Head of caudate nucleus (tissue), 42 donors: ENCODE measurements at regions not wholly inside any gene's neighbourhood (a gene's known extent, or its start where the extent isn't known, plus 50 kb on each side); places are given as distances from the start of the nearest gene placed in this dataset.

Experiments used
- DNase-seq, 42 donors: peaks; one replicate each; pipeline versions ENCODE4 v3.0.0 to v3.0.0-alpha.2; 2020 to 2021; ENCODE audit warnings: mixed read lengths in 7 of 42
- intact Hi-C: fragments of 100-400 bp; cut with DNase I; formaldehyde crosslinking; loops from one replicate; pipeline ENCODE4 v1.15.0; 2022

GRCh38 chr9:80156756-80157472 lies 585.1 kb downstream of the TLE4 start:
- intact Hi-C loops = no loop called here
- DNase-seq = no peak

- DNase-seq = no peak
- intact Hi-C loops = no loop called here
Observed at GRCh38 chr9:80156262-80156661, 584.5 kb downstream of the TLE4 start.

GRCh38 chr9:80147866-80148265 lies 576.1 kb downstream of the TLE4 start:
- DNase-seq = peak in 2 of 42 donors; percentile 10 to 25
- intact Hi-C loops = no loop called here

- DNase-seq = no peak
- intact Hi-C loops = no loop called here
Observed at GRCh38 chr9:80146466-80146865, 574.7 kb downstream of the TLE4 start.

- intact Hi-C loops = no loop called here
- DNase-seq = no peak
Observed at GRCh38 chr9:80144856-80145255, 573.1 kb downstream of the TLE4 start.

GRCh38 chr9:80144406-80144805 lies 572.6 kb downstream of the TLE4 start:
- no peak for DNase-seq
- intact Hi-C loops = no loop called here

- intact Hi-C loops = no loop called here
Observed at GRCh38 chr9:80143899-80144298, 572.1 kb downstream of the TLE4 start.

GRCh38 chr9:80134487-80134886 lies 562.7 kb downstream of the TLE4 start:
- no peak for DNase-seq
- intact Hi-C loops = no loop called here

More at GRCh38 chr9:80143899-80144298, 572.1 kb downstream of the TLE4 start:
- no peak for DNase-seq

GRCh38 chr9:80131627-80132026 lies 559.9 kb downstream of the TLE4 start:
- intact Hi-C loops = no loop called here
- no peak for DNase-seq

GRCh38 chr9:80127920-80128319 lies 556.2 kb downstream of the TLE4 start:
- intact Hi-C loops = no loop called here
- DNase-seq = no peak

GRCh38 chr9:80125731-80126264 lies 554.0 kb downstream of the TLE4 start:
- intact Hi-C loops = no loop called here
- DNase-seq = no peak

- intact Hi-C loops = no loop called here
- no peak for DNase-seq
Observed at GRCh38 chr9:80117031-80117430, 545.3 kb downstream of the TLE4 start.

GRCh38 chr9:80114241-80114640 lies 542.5 kb downstream of the TLE4 start:
- no peak for DNase-seq
- intact Hi-C loops = no loop called here

GRCh38 chr9:80107931-80108660 lies 536.3 kb downstream of the TLE4 start:
- intact Hi-C loops = no loop called here
- no peak for DNase-seq

GRCh38 chr9:80097476-80097875 lies 525.7 kb downstream of the TLE4 start:
- DNase-seq = peak in 17 of 42 donors; percentile 10 to 74 (median 34)
- intact Hi-C loops = no loop called here

- intact Hi-C loops = no loop called here
- no peak for DNase-seq
Observed at GRCh38 chr9:80094176-80094771, 522.5 kb downstream of the TLE4 start.

GRCh38 chr9:80093695-80094094 lies 521.9 kb downstream of the TLE4 start:
- intact Hi-C loops = no loop called here

GRCh38 chr9:80091526-80091925 lies 519.8 kb downstream of the TLE4 start:
- no peak for DNase-seq
- intact Hi-C loops = no loop called here

More at GRCh38 chr9:80093695-80094094, 521.9 kb downstream of the TLE4 start:
- DNase-seq = no peak

- peak in 4 of 42 donors; percentile 7 to 37 (median 24) for DNase-seq
- intact Hi-C loops = no loop called here
Observed at GRCh38 chr9:80090317-80090716, 518.6 kb downstream of the TLE4 start.

- no peak for DNase-seq
- intact Hi-C loops = no loop called here
Observed at GRCh38 chr9:80086822-80087345, 515.1 kb downstream of the TLE4 start.
